PC-9 (cell line): ENCODE measurements at regions not wholly inside any gene's neighbourhood (a gene's known extent, or its start where the extent isn't known, plus 50 kb on each side); places are given as distances from the start of the nearest gene placed in this dataset.

ENCODE experiments used
- BruUV-seq: library from RNA; stranded (reverse); fragments of 400-500 nt; replicated peaks from 2 replicates; lab custom pipeline; 2021; lab: Mats Ljungman, UMichigan
- CTCF ChIA-PET: fragments of 300-600 bp; sonication (Branson Sonifier 250); formaldehyde crosslinking; loops from one replicate; lab custom pipeline; 2022; ENCODE audit warnings: antibody characterized with exemption; lab: Charles Lee
- POLR2A ChIA-PET: fragments of 300-600 bp; sonication (Branson Sonifier 250); formaldehyde crosslinking; loops from one replicate; lab custom pipeline; 2022; ENCODE audit warnings: antibody characterized with exemption; ENCODE audit not compliant: unreplicated experiment; lab: Charles Lee
- DNase-seq, 2 experiments: peaks; one replicate each; pipeline versions ENCODE4 v3.0.0 to v3.0.0-alpha.2; 2015 to 2022; ENCODE audit warnings: mixed read lengths in 1 of 2
- H2AFZ ChIP-seq: fragments of 200-600 bp; sonication (generic); 2 replicates; pipeline ENCODE4 v1.8.1; 2017; ENCODE audit warnings: antibody characterized with exemption
- H3F3A ChIP-seq: fragments of 200-600 bp; sonication (generic); 2 replicates; pipeline ENCODE4 v1.8.1; 2017; ENCODE audit warnings: antibody characterized with exemption, mild to moderate bottlenecking, low read depth; ENCODE audit not compliant: insufficient read depth
- H3K27ac ChIP-seq: fragments of 200-600 bp; sonication (generic); 2 replicates; pipeline ENCODE4 v1.6.1; 2016; ENCODE audit warnings: mixed run types
- H3K27me3 ChIP-seq: fragments of 200-600 bp; sonication (generic); 2 replicates; pipeline ENCODE4 v1.6.1; 2016; ENCODE audit warnings: low read depth, mixed run types; ENCODE audit not compliant: insufficient read depth
- H3K36me3 ChIP-seq: fragments of 200-600 bp; sonication (generic); 2 replicates; pipeline ENCODE4 v1.6.1; 2016; ENCODE audit warnings: low read depth, mixed run types
- H3K4me1 ChIP-seq: fragments of 200-600 bp; sonication (generic); replicated peaks from 2 replicates; pipeline ENCODE4 v1.6.1; 2016; ENCODE audit warnings: mixed run types; ENCODE audit not compliant: insufficient read depth
- H3K4me2 ChIP-seq: fragments of 200-600 bp; sonication (generic); 2 replicates; pipeline ENCODE4 v1.6.1; 2017; ENCODE audit warnings: mixed run types
- H3K4me3 ChIP-seq: fragments of 200-600 bp; sonication (generic); 2 replicates; pipeline ENCODE4 v1.6.1; 2016; ENCODE audit warnings: mixed run types
- H3K79me2 ChIP-seq: fragments of 200-600 bp; sonication (generic); 2 replicates; pipeline ENCODE4 v1.6.1; 2017; ENCODE audit warnings: low read depth, mixed run types
- H3K9me2 ChIP-seq: fragments of 200-600 bp; sonication (generic); 2 replicates; pipeline ENCODE4 v1.8.1; 2017; ENCODE audit warnings: mild to moderate bottlenecking; ENCODE audit not compliant: insufficient read depth
- H3K9me3 ChIP-seq: fragments of 200-600 bp; sonication (generic); 2 replicates; pipeline ENCODE4 v1.8.1; 2016; ENCODE audit warnings: low read depth; ENCODE audit not compliant: insufficient read depth
- H4K20me1 ChIP-seq: fragments of 200-600 bp; sonication (generic); 2 replicates; pipeline ENCODE4 v1.8.1; 2017; ENCODE audit not compliant: insufficient read depth
- EZH2 ChIP-seq: fragments of 200-600 bp; sonication (generic); IDR thresholded peaks from 2 replicates; pipeline ENCODE4 v1.8.0; 2017; ENCODE audit warnings: antibody characterized with exemption, low read depth
- intact Hi-C: fragments of 100-400 bp; cut with micrococcal nuclease; formaldehyde crosslinking; loops from one replicate; pipeline ENCODE4 v1.10.0; 2022; ENCODE audit not compliant: unreplicated experiment
- TF ChIP-seq, protein P1 (sequence below): fragments of 200-600 bp; sonication (generic); conservative IDR thresholded peaks from 2 replicates; pipeline ENCODE4 v1.6.1; 2017; ENCODE audit warnings: mixed run types, antibody characterized with exemption, mild to moderate bottlenecking, moderate library complexity

DNA sequence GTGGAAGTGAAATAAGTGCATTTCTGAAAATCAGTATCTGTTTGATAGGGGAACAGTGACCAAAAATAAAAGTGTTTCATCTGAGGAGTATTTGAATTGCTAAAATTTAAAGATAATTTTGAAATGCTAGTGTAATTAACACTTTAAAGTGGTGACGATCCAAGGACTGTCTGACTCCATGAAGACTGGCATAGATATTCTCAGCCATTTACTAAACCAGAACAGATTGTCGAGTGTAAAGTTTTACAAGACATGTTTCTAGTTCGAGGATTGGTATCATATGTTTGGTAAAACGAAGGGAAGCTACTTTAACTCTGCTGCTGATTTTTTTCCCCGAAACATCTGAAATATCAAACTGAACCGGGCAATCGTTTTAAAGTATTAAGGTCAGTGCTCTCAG lies 417.9 kb downstream of the EPHA4 start:
- H2AFZ ChIP-seq: no peak overlapping the region
- TF ChIP-seq, protein P1, sequence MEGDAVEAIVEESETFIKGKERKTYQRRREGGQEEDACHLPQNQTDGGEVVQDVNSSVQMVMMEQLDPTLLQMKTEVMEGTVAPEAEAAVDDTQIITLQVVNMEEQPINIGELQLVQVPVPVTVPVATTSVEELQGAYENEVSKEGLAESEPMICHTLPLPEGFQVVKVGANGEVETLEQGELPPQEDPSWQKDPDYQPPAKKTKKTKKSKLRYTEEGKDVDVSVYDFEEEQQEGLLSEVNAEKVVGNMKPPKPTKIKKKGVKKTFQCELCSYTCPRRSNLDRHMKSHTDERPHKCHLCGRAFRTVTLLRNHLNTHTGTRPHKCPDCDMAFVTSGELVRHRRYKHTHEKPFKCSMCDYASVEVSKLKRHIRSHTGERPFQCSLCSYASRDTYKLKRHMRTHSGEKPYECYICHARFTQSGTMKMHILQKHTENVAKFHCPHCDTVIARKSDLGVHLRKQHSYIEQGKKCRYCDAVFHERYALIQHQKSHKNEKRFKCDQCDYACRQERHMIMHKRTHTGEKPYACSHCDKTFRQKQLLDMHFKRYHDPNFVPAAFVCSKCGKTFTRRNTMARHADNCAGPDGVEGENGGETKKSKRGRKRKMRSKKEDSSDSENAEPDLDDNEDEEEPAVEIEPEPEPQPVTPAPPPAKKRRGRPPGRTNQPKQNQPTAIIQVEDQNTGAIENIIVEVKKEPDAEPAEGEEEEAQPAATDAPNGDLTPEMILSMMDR: no peak
- no peak for TF ChIP-seq EZH2
- ChIA-PET CTCF (no interaction called here), POLR2A (no interaction called here)
- H3F3A ChIP-seq: no peaks in the 10 kb centered on the region
- no peak for DNase-seq
- no peaks in the 10 kb centered on the region for H3K4me1 ChIP-seq
- no TSS peak for BruUV-seq
- intact Hi-C loops: no loop called here
- no peaks in the 10 kb centered on the region for H3K27me3 ChIP-seq
- H3K9me2 ChIP-seq: no peaks in the 10 kb centered on the region
- no peaks in the 10 kb centered on the region for H3K36me3 ChIP-seq
- no peak overlapping the region for H3K4me3 ChIP-seq
- no peaks in the 10 kb centered on the region for H4K20me1 ChIP-seq
- no peak overlapping the region for H3K27ac ChIP-seq
- H3K4me2 ChIP-seq: no peak overlapping the region
- H3K9me3 ChIP-seq: no peaks in the 10 kb centered on the region
- no peaks in the 10 kb centered on the region for H3K79me2 ChIP-seq

DNA sequence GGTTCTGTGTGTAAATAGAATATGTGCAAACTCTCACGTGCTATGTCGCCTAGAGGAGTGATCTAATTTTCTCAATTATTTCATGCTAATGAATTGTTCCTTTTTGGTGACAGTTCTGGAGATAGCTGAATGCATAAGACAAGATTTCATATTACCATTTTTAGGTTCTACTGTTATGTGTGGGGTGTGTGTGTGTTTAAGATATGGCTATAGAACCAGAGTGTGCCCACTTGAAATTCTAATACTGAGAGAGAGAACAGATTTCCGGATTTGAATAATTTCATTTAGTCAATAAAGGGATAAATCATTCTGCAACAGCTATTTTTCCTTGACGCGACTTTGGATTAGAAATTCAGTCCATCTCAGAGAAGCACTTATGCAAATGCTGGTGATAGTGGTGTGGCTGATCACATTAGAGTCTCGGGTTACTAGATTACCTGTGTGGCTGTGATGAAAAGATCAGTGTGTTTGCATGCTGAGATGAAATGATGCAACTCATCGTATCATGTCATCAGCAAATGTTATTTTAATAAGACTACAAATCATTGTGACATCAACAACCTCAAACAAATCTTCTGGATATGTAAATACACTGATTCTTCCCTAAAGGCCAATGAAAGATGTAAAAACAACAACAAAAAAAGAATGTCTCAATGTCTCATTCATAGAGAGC lies 415.9 kb downstream of the EPHA4 start:
- no peak overlapping the region for H3K4me3 ChIP-seq
- BruUV-seq: no TSS peak
- POLR2A ChIA-PET: no interaction called here
- no peaks in the 10 kb centered on the region for H3K9me3 ChIP-seq
- H3K27me3 ChIP-seq: no peaks in the 10 kb centered on the region
- H3K27ac ChIP-seq: peak overlapping the region; percentile 47
- intact Hi-C loops: no loop called here
- no peaks in the 10 kb centered on the region for H3K9me2 ChIP-seq
- H3K4me2 ChIP-seq: no peak overlapping the region
- no peak for DNase-seq
- no peaks in the 10 kb centered on the region for H3K79me2 ChIP-seq
- H2AFZ ChIP-seq: peak overlapping the region; percentile 71
- TF ChIP-seq, protein P1: no peak
- no peak for TF ChIP-seq EZH2
- no peaks in the 10 kb centered on the region for H3K4me1 ChIP-seq
- H3F3A ChIP-seq: no peaks in the 10 kb centered on the region
- H4K20me1 ChIP-seq: no peaks in the 10 kb centered on the region
- CTCF ChIA-PET: no interaction called here
- no peaks in the 10 kb centered on the region for H3K36me3 ChIP-seq

DNA sequence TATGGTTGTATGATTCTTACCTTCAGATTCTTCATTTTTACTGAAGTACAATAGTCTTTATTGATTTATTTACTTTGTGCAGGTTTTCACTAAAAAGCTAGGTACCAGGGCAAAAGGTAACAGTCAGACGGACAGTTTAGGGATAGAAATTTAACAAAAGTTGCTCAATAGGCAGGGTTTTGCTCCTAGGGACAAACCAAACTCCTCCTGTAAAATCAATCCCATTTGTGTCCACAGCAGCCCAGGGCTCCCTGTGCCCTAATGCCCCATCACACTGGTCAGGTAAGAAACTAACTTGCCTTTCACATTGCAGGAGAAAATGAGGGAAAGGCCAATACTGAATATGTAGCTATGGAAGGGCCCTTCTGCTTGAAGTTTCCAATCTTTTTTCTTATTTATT lies 410.9 kb downstream of the EPHA4 start:
- Histone ChIP-seq H3K4me1 (no peaks in the 10 kb centered on the region), H3K36me3 (no peaks in the 10 kb centered on the region), H3K9me3 (no peaks in the 10 kb centered on the region), H3K4me2 (no peak overlapping the region), H3K27me3 (no peaks in the 10 kb centered on the region), H3K9me2 (no peaks in the 10 kb centered on the region), H3K27ac (no peak overlapping the region), H3K79me2 (no peaks in the 10 kb centered on the region), H2AFZ (no peak overlapping the region), H4K20me1 (no peaks in the 10 kb centered on the region), H3K4me3 (no peak overlapping the region), H3F3A (no peaks in the 10 kb centered on the region)
- DNase-seq: no peak
- ChIA-PET POLR2A (no interaction called here), CTCF (no interaction called here)
- TF ChIP-seq, protein P1: no peak
- TF ChIP-seq EZH2: no peak
- intact Hi-C loops: no loop called here
- BruUV-seq: no TSS peak
